ENCODE measurements at regions not wholly inside any gene's neighbourhood (a gene's known extent, or its start where the extent isn't known, plus 50 kb on each side); places are given as distances from the start of the nearest gene placed in this dataset.
A peak's percentile ranks its signal among the peaks of the same experiment; 100 is the strongest.

GRCh38 chr3:3629911-3630310 is 169.3 kb upstream of the LRRN1 start:
- peak; percentile 63 for DNase-seq (ENCODE audit: low read depth)

GRCh38 chr3:3628676-3629328 is 170.4 kb upstream of the LRRN1 start:
- DNase-seq (ENCODE audit: low read depth): no peak

- DNase-seq (ENCODE audit: low read depth): no peak
These were observed 172.1 kb upstream of the LRRN1 start for GRCh38 chr3:3627114-3627513.

- no peak for DNase-seq (ENCODE audit: low read depth)
These were observed 173.5 kb upstream of the LRRN1 start for GRCh38 chr3:3625544-3626271.

- DNase-seq (ENCODE audit: low read depth): no peak
These were observed 179.4 kb upstream of the LRRN1 start for GRCh38 chr3:3619815-3620214.

DNA sequence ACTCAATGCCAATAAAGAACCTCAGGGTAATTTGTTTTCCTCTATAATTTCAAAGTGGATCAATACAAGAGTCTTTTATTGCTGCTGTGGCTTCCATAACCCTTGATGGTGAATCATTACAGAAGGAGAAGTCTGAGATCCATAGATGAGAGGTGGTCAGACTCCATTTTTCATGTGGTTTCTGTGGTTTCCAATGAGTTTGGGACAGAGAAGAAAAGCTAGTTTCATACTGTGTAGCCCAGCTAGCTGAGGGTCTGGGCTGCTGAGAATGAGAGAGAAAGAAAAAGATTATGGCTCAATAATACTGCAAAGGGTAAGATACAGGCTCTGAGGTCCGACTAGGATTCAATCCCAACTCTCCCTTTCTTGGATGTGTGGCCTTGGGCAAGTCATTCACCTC is 180.6 kb upstream of the LRRN1 start:
- DNase-seq (ENCODE audit: low read depth): no peak

DNA sequence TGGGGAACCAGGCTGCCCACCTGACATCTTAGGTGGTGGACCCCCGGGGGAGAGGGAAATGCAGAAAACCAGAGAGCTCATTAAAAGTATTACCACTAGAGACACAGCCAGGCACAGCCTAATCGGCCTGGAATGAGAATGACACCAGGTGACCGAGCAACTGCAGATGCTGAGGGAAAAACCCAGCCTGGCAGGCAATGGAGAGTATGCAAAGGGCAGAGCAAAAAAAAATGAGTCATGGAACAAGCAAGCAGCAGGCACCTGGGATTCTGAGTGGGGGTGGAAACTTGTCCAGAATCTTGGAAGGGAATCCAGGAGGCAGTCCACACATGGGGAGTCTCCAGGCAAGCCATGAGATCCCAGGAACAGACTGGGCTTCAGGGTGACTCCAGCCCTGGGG is 183.7 kb upstream of the LRRN1 start:
- peak; percentile 10 for DNase-seq (ENCODE audit: low read depth)

GRCh38 chr3:3610581-3611298 is 188.5 kb upstream of the LRRN1 start:
- DNase-seq (ENCODE audit: low read depth): no peak

GRCh38 chr3:3606321-3606720 is 192.9 kb upstream of the LRRN1 start:
- no peak for DNase-seq (ENCODE audit: low read depth)

DNA sequence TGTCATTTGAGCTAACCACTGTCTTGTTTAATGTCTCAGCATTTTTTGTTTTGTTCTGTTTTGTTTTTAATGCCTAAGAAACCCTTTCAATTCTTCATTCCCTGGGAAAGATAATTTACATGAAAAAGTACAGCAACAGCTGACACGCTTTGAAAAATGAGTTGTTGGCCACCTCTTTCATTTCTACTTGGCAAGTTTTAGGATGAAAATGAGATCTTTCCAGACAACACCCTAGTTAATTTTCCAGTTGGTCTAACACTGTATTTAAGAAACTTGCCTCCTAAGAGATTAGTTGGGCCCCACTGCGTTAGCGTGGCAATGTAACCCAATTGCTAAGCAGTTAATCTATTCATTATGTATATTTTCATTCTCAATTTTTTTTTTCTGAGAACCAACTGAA is 194.0 kb upstream of the LRRN1 start:
- DNase-seq (ENCODE audit: low read depth): no peak

GRCh38 chr3:3603351-3603750 is 195.9 kb upstream of the LRRN1 start:
- DNase-seq (ENCODE audit: low read depth): no peak

- no peak for DNase-seq (ENCODE audit: low read depth)
These were observed 198.4 kb upstream of the LRRN1 start for GRCh38 chr3:3600665-3601340.

DNA sequence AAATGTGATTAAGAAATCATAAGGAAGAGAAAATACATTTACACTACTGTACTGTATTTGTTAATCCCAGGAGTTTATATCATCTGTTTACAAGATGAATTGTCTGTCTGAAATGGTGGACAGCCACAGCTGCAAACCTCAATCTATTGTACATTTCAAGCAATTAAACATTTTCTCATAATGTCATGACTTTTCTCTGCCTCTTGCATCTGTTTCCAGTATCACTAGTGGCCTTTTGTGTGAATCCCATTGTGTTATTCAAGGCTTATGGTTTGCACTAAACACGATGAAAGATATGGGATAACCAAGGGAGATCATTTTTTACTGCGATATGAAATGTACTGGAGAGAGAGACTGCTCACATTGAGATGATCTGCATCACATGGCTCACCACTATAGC is 200.2 kb upstream of the LRRN1 start:
- DNase-seq (ENCODE audit: low read depth): no peak

- no peak for DNase-seq (ENCODE audit: low read depth)
These were observed 204.2 kb upstream of the LRRN1 start for GRCh38 chr3:3594986-3595385.

GRCh38 chr3:3589715-3590130 is 209.5 kb upstream of the LRRN1 start:
- DNase-seq (ENCODE audit: low read depth): no peak

GRCh38 chr3:3587647-3587972 is 211.6 kb upstream of the LRRN1 start:
- no peak for DNase-seq (ENCODE audit: low read depth)

DNA sequence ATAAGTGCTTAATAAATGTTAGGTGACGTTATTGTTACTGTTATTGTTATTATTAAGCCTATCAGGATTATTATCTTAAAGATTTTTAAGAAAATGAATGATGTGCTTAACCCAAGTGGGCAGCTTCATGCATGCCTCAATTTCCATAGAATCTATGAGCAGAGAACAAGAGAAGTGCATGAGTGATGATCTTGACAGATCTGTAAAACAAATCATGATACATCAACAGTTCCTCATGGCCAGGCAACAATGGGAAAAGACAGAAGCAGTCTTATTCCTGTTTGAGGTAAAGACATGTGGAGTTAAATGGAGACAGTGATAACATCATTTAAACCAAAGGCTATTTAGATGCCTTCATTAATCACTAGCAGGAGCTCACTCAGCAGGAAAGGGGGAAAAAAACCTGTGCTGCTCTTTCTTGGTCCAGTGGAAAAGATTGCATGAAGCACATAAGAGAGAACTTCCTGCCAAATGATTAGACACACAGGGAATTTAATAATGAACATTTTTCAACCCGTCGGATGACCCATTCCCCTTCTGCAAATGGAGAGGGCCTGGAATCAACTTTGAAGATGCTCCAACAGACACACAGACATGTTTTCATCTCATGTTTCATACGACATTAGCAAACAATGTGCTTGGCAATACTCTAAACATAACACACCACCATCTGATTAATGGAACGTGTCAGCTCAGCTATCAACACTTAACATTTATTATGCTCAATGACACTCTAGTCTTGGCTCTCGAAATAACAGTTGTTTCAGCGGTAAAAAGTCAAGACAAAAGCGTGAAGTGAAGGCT is 212.2 kb upstream of the LRRN1 start:
- DNase-seq (ENCODE audit: low read depth): no peak

- no peak for DNase-seq (ENCODE audit: low read depth)
These were observed 212.9 kb upstream of the LRRN1 start for GRCh38 chr3:3586336-3586735.

- no peak for DNase-seq (ENCODE audit: low read depth)
These were observed 219.6 kb upstream of the LRRN1 start for GRCh38 chr3:3579658-3580057.

DNA sequence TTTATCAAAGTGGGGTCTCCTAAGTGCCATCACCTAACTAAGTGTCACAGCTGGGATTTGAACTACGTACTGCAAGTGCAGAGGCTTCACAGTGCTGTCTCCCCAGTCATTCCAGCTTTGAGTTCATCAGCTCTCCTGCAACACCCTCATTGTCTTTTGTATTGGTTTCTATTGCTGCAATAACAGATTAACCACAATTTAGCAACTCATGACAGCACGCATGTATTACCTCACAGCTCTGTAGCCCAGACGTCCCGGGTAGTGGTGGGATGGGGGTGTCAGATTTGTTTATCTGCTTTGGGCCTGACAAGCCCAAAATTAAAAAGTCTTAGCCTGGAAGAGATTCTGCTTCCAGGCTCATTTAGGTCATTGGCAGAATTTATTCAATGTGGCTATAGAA is 220.5 kb upstream of the LRRN1 start:
- no peak for DNase-seq (ENCODE audit: low read depth)

- no peak for DNase-seq (ENCODE audit: low read depth)
These were observed 221.4 kb upstream of the LRRN1 start for GRCh38 chr3:3577823-3578222.

- DNase-seq (ENCODE audit: low read depth): no peak
These were observed 225.9 kb upstream of the LRRN1 start for GRCh38 chr3:3573341-3573740.
